ENCODE measurements at regions not wholly inside any gene's neighbourhood (a gene's known extent, or its start where the extent isn't known, plus 50 kb on each side); places are given as distances from the start of the nearest gene placed in this dataset.

DNA sequence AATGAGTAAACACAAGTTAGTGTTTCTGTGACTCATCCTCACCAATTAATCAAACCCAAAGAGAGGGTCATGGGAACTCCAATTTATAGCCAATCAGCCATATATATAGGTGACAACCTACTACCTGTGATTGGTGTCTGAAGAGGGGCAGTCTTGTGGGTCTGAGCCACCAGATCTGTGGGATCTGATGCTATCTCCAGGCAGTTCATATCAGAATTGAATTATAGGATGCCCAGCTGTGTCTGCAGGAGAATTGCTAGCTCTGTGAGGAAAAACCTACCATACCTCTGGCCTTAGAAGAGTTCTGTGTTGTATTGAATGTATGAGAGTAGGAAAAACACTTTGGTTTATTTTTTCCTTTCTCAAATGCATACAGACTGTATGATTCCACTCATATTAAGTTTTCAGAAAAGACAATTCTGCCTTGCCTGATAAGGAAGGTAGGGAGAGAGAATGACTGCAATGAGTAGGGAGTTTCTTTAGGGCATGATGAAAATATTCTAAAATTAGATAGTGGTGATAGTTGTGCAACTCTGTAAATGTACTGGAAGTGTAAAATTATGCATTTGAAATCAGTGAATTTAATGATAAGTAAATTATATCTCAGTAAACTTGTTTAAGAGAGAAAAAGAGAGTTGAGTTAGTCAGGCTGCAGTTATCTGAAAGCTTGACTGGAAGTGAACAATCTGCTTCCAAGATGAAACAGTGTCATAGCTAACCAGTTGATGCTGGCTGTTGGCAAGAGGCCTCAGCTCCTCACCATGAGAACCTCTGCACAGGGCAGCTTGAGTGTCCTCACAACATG is 274.9 kb downstream of the AUH start:
- Histone ChIP-seq H3K4me1 (replicated peaks in 1 of 2) (no peaks in the 10 kb centered on the region), H3K27ac (no peak overlapping the region), H3K9me3 (replicated peaks in 1 of 3) (no peaks in the 10 kb centered on the region), H3K4me3 (no peak overlapping the region), H3K36me3 (replicated peaks in 1 of 2) (no peaks in the 10 kb centered on the region), H3K27me3 (no peaks in the 10 kb centered on the region)
- TF ChIP-seq, protein P1, sequence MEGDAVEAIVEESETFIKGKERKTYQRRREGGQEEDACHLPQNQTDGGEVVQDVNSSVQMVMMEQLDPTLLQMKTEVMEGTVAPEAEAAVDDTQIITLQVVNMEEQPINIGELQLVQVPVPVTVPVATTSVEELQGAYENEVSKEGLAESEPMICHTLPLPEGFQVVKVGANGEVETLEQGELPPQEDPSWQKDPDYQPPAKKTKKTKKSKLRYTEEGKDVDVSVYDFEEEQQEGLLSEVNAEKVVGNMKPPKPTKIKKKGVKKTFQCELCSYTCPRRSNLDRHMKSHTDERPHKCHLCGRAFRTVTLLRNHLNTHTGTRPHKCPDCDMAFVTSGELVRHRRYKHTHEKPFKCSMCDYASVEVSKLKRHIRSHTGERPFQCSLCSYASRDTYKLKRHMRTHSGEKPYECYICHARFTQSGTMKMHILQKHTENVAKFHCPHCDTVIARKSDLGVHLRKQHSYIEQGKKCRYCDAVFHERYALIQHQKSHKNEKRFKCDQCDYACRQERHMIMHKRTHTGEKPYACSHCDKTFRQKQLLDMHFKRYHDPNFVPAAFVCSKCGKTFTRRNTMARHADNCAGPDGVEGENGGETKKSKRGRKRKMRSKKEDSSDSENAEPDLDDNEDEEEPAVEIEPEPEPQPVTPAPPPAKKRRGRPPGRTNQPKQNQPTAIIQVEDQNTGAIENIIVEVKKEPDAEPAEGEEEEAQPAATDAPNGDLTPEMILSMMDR (IDR thresholded peaks at IDR 0.05): no peak
- no peak for TF ChIP-seq POLR2A (IDR thresholded peaks at IDR 0.05)
- DNase-seq: no peak
- intact Hi-C loops (cut with DNase I): no loop called here

DNA sequence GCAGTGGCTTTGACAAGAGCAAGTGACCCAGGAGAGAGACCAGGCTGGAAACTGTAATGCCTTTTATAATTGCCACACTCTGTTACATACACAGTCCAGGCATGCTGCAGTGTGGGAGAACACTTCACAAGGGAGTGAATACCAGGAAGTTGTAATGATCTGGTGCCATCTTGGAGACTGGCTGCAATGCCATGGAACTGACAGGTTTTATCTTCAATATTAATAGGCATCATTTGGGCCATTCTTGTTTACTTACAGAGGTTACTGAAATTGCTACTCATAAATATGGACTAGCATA is 274.3 kb downstream of the AUH start:
- no peaks in the 10 kb centered on the region for H3K27me3 ChIP-seq
- TF ChIP-seq, protein P1 (IDR thresholded peaks at IDR 0.05): no peak
- TF ChIP-seq POLR2A (IDR thresholded peaks at IDR 0.05): no peak
- no peaks in the 10 kb centered on the region for H3K36me3 ChIP-seq (replicated peaks in 1 of 2)
- DNase-seq: peak in 1 of 7 donors; percentile 17
- H3K4me1 ChIP-seq (replicated peaks in 1 of 2): no peaks in the 10 kb centered on the region
- no peak overlapping the region for H3K27ac ChIP-seq
- no peak overlapping the region for H3K4me3 ChIP-seq
- intact Hi-C loops (cut with DNase I): no loop called here
- no peaks in the 10 kb centered on the region for H3K9me3 ChIP-seq (replicated peaks in 1 of 3)

DNA sequence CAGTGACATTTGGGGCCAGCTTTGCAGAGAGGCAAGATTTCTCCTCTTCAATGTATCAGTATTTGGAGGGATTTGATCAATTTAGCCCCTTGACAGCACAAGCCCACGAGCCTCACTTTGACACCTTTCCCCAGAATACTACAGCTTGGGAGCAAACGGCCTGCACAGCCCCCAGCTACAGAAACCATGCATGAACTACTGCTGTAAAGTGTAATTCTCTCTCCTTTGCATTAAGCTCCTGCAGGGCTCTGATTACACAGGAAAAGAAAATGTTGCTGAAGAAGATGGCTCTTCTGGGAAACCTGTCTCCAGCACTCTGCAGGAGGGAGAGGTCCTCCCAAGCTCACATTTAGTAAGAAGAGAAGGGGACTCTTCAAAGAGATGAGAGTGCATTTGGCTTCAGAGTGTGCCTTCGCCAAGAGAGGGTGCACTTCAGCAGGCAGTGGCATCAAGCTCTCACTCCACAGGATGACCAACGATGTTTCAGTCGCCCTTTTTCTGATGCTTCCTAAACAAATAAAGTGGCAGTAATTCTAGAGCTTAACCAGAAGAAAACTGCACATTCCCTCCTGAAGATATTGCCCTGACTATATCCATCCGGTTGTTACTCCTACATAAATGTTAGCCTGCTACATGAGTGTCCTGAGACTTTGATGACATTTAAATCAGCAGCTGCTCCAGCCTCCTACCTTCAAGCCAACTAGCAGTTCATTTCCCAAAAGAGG is 272.2 kb downstream of the AUH start:
- peak; percentile 35 to 71 (median 58) for DNase-seq
- Histone ChIP-seq H3K4me3 (no peak overlapping the region), H3K36me3 (replicated peaks in 1 of 2) (no peaks in the 10 kb centered on the region), H3K27me3 (no peaks in the 10 kb centered on the region), H3K9me3 (replicated peaks in 1 of 3) (no peaks in the 10 kb centered on the region), H3K27ac (no peak overlapping the region), H3K4me1 (replicated peaks in 1 of 2) (no peaks in the 10 kb centered on the region)
- TF ChIP-seq, protein P1 (IDR thresholded peaks at IDR 0.05): peak in 5 of 6 experiments; percentile 30 to 52 (median 50)
- TF ChIP-seq POLR2A (IDR thresholded peaks at IDR 0.05): no peak
- WGBS, 4 donors: 35 to 42% (median 37%) methylated on average over 6 of the region's 6 CpGs
- intact Hi-C loops (cut with DNase I): loop anchor here (10.0 kb wide), 2 partner anchors 95 to 345 kb away; no protein-coding TSS in a partner anchor

DNA sequence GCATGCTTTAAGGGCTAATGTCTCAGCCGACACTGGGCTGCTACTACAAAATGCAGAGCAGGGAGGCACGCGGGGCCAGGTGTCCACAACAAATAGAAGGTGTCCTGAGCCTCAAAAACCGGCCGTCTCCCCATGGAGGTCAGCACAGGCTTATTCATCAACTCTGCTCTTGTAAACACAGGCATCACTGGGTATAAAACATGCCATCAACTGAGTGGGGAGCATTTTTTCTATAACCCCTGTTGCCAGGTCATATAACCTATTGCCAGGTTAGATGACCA is 271.6 kb downstream of the AUH start:
- Histone ChIP-seq H3K4me1 (replicated peaks in 1 of 2) (no peaks in the 10 kb centered on the region), H3K27ac (no peak overlapping the region), H3K4me3 (no peak overlapping the region), H3K36me3 (replicated peaks in 1 of 2) (no peaks in the 10 kb centered on the region), H3K9me3 (replicated peaks in 1 of 3) (no peaks in the 10 kb centered on the region), H3K27me3 (no peaks in the 10 kb centered on the region)
- DNase-seq: peak in 1 of 7 donors; percentile 49
- TF ChIP-seq POLR2A (IDR thresholded peaks at IDR 0.05): no peak
- TF ChIP-seq, protein P1 (IDR thresholded peaks at IDR 0.05): no peak
- intact Hi-C loops (cut with DNase I): loop anchor here (10.0 kb wide), 2 partner anchors 95 to 345 kb away; no protein-coding TSS in a partner anchor
- WGBS, 4 donors: 73 to 84% (median 77%) methylated on average over 5 of the region's 5 CpGs
